Chondrocyte (in vitro differentiated cells): ENCODE measurements at regions not wholly inside any gene's neighbourhood (a gene's known extent, or its start where the extent isn't known, plus 50 kb on each side); places are given as distances from the start of the nearest gene placed in this dataset.

Experiments
- DNase-seq: peaks from one replicate; pipeline ENCODE4 v3.0.0; 2021; ENCODE audit warnings: mixed read lengths, low spot score
- H3K27ac Mint-ChIP-seq: one replicate; pipeline ENCODE4 v1.8.0; 2021; ENCODE audit warnings: mild to moderate bottlenecking, moderate library complexity, mixed read lengths; ENCODE audit not compliant: unreplicated experiment
- H3K27me3 Mint-ChIP-seq: 2 replicates; pipeline ENCODE4 v1.8.0; 2021; ENCODE audit warnings: low read depth, mixed read lengths
- H3K36me3 Mint-ChIP-seq: 2 replicates; pipeline ENCODE4 v1.8.0; 2021; ENCODE audit warnings: low read depth, mixed read lengths
- H3K4me1 Mint-ChIP-seq: 2 replicates; pipeline ENCODE4 v1.8.0; 2021; ENCODE audit warnings: low read depth, mild to moderate bottlenecking, mixed read lengths
- H3K4me3 Mint-ChIP-seq: one replicate; pipeline ENCODE4 v1.8.0; 2021; ENCODE audit warnings: mild to moderate bottlenecking, moderate library complexity, mixed read lengths; ENCODE audit not compliant: unreplicated experiment
- H3K9me3 Mint-ChIP-seq: 2 replicates; pipeline ENCODE4 v1.8.0; 2021; ENCODE audit warnings: low read depth, mixed read lengths
- TF ChIP-seq, protein P1 (sequence below): fragments of 200-600 bp; sonication (generic); IDR thresholded peaks from 2 replicates; pipeline ENCODE4 v1.5.0; 2021; ENCODE audit warnings: antibody characterized with exemption, mild to moderate bottlenecking, moderate library complexity

DNA sequence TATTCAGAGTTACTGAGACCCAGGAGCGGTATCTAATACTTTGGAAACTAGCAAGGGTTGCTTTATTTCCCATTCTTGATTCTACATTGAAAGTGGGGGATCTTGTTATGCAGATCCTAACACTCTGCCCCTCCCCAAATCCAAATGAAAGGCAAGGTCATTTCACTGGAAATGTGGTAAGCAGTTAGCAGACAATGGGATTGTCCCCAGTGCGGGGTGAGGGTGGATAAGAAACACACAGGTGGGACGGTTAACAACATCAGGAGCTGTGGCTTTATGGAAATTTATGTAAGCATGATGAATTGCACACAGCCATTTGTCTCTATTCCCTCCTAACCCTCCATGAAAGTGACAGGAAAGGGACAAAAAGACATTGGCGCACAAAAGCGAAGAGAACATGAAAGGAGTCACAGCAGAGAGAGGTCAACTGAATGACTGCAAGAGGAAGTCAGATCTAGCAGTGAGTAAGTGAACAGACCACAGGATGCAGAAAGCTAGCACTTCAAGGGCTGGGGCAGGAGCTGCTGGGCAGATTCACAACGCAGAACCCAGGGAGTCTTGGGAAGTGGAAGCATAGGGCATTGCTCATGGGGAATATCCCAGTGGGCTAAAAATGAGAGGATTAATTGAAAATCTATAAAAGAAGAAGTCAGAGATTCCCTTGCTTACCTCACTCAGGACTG is 184.4 kb downstream of the HSD17B3 start:
- DNase-seq: no peak
- Mint-ChIP-seq H3K27ac (no peak overlapping the region), H3K4me3 (no peak overlapping the region), H3K27me3 (peaks cover 4% of the 10 kb centered on the region), H3K9me3 (peaks cover 14% of the 10 kb centered on the region), H3K4me1 (peaks cover 11% of the 10 kb centered on the region), H3K36me3 (no peaks in the 10 kb centered on the region)
- TF ChIP-seq, protein P1, sequence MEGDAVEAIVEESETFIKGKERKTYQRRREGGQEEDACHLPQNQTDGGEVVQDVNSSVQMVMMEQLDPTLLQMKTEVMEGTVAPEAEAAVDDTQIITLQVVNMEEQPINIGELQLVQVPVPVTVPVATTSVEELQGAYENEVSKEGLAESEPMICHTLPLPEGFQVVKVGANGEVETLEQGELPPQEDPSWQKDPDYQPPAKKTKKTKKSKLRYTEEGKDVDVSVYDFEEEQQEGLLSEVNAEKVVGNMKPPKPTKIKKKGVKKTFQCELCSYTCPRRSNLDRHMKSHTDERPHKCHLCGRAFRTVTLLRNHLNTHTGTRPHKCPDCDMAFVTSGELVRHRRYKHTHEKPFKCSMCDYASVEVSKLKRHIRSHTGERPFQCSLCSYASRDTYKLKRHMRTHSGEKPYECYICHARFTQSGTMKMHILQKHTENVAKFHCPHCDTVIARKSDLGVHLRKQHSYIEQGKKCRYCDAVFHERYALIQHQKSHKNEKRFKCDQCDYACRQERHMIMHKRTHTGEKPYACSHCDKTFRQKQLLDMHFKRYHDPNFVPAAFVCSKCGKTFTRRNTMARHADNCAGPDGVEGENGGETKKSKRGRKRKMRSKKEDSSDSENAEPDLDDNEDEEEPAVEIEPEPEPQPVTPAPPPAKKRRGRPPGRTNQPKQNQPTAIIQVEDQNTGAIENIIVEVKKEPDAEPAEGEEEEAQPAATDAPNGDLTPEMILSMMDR: no peak

DNA sequence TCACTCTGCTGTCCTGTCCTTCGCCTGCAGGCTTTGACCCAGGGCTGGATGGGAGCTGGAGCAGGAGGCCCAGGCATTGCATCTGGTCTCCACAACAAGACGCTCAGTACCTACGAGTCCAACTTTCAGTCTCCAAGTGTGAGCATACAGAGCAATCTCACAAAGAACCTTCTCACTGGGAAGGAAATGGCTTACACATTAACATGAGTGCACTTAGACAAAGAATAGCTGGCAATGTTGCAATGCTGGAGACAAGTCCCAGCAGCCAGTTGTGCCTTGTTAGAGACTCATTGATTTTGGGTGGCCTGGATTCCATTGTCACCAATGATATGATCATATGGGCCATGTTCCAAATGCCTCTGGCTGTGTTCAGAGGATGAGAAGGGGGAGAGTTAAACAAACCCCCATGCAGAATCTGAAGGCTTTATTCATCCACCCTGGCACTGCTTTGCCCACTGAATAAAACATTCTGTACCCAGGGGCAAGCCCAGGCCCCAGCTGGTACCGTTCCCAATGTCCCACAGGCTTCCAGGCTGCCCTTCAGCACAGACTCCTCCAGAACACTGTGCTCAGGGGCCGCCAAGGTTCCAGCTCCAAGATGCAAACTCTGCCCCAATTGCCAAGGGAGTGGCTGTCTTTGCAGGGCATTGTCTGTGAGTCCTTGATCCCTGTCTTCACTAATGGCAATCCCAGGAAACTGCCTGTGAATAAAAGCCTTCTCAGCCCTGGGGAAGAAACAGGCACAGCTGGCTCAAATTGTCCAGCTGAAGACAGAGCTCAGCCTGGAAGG is 185.5 kb downstream of the HSD17B3 start:
- Mint-ChIP-seq H3K36me3 (no peaks in the 10 kb centered on the region), H3K27me3 (peaks cover 4% of the 10 kb centered on the region), H3K4me3 (no peak overlapping the region), H3K27ac (no peak overlapping the region), H3K4me1 (peaks cover 3% of the 10 kb centered on the region), H3K9me3 (peaks cover 12% of the 10 kb centered on the region)
- no peak for DNase-seq
- TF ChIP-seq, protein P1: no peak

DNA sequence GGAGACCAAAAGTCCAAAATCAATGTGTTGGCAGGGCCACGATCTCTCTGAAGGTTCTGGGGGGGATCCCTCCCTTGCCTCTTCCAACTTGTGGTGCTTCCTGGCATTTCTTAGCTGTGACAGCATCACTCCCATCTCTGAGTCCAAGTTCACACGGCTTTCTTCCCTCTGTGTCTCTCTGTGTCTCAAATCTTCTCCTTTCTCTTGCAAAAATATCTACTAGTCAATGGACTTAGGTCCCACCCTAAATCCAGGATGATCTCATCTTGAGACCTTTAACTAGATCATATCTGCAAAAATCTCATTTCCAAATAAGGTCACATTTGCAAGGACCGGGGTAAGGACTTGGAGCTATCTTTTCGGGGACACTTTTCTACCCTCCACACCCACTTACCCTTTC is 186.1 kb downstream of the HSD17B3 start:
- Mint-ChIP-seq H3K36me3 (no peaks in the 10 kb centered on the region), H3K4me1 (no peaks in the 10 kb centered on the region), H3K9me3 (peaks cover 12% of the 10 kb centered on the region), H3K27ac (no peak overlapping the region), H3K4me3 (no peak overlapping the region), H3K27me3 (peaks cover 4% of the 10 kb centered on the region)
- DNase-seq: no peak
- TF ChIP-seq, protein P1: no peak

DNA sequence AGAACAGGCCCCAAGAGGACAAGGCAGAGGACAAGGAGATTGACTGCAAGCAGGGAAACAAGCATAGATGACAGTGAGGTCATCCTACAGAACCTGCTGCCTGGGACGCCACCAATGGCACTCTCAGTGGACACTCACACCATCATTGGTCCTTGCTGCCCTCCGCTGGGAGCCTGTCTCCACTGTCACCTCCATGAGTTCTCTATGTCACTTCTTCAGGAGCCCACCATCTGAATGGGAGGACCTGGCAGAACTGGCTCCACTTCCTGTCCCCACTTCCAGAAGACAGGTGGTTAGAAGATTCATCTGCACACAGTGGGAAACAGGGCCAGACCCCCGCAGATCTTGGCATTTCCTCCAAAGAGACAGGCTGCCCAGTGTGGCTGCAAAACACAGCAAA is 188.9 kb downstream of the HSD17B3 start:
- no peak for DNase-seq
- Mint-ChIP-seq H3K27ac (no peak overlapping the region), H3K4me3 (no peak overlapping the region), H3K9me3 (peaks cover 3% of the 10 kb centered on the region), H3K36me3 (no peaks in the 10 kb centered on the region), H3K27me3 (peaks cover 6% of the 10 kb centered on the region), H3K4me1 (peaks cover 7% of the 10 kb centered on the region)
- TF ChIP-seq, protein P1: no peak

DNA sequence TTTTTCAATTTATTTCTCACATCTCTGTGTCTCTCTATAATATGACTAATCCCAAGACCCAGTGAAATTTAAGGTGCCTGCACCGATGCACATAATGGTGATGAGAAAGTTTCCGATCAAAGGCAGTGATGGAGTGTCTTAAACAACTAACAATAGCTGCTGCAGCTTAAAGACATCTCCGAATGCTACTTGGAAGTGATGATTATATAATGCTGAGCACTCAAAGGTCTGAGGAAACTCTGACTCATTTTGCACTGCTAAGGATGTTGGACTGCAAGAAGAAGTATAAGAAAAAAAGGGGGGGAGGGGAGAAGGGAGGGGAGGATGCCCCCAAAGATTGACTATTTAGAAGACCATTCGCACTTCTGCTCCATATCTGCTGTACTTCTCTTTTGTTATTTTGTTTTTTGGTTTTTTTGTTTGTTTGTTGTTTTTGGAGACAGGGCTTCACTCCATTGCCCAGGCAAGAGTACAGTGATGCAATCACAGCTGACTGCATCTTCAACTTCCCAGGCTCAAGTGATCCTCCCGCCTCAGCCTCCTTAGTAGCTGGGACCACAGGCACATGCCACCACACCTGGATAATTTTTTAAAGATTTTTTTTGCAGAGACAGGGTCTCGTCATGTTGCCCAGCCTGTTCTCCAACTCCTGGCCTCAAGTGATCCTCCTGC is 192.2 kb downstream of the HSD17B3 start:
- H3K9me3 Mint-ChIP-seq: peaks cover 14% of the 10 kb centered on the region
- H3K36me3 Mint-ChIP-seq: peaks cover 3% of the 10 kb centered on the region
- DNase-seq: no peak
- H3K4me1 Mint-ChIP-seq: peaks cover 7% of the 10 kb centered on the region
- TF ChIP-seq, protein P1: no peak
- no peak overlapping the region for H3K27ac Mint-ChIP-seq
- H3K4me3 Mint-ChIP-seq: no peak overlapping the region
- peaks cover 2% of the 10 kb centered on the region for H3K27me3 Mint-ChIP-seq
